ENCODE measurements at regions not wholly inside any gene's neighbourhood (a gene's known extent, or its start where the extent isn't known, plus 50 kb on each side); places are given as distances from the start of the nearest gene placed in this dataset.
"Not testable (repeated sequence)": the region's sequence is repeated elsewhere in the genome, so short reads cannot be mapped to it uniquely, and the experiment has no call there.

GRCh38 chr5:156155598-156155997 lies 171.4 kb upstream of the SGCD start:
- DNase-seq, result no peak

DNA sequence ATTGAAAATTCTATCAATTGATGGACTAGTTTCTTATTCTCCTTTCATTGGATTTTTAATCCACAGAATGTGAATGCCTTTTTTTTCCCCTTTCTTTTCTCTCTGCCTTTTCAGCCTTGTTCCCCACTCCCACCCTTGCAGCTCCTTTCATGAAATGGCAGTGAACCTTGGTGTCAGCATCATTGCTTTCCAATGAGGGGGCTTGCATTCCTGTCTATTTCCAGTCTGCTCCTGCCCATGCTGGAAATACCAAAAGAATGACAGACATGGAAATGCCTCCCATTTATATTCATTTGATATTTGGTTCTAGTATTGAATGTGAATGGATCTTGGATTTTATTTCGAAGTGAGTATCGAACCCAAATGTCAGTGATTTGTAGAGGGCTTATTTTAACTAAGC lies 162.7 kb upstream of the SGCD start:
- no peak for DNase-seq

- no peak for DNase-seq
Observed at GRCh38 chr5:156169495-156169894, 157.5 kb upstream of the SGCD start.

DNA sequence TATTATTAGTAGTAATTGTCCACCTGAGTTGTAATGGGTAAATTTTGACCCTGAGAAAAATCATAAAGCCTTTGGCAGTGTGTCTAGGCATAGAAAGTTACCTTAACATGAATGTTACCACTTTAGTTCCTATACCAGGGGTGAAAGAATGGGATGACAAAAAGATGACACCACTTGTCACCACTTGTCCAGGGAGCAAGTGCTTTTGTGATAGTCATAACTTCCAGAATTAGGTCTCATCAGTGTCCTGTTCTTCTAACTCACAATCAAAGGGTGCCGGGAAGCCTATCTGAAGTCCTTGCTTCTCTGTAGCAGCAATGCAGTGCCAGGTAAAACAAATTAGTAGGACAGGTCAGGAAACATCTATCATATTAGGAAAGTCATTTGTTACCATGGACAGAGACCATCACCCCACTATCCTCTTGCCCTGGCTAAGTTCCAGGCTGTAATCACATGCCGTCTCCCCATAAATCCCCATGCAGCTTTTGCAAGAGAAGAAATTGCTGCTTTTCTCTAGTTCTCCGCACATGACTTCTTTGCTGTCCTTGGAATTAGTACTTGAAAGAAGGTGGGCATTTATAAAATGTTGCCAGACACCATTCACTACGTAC lies 156.5 kb upstream of the SGCD start:
- no peak for DNase-seq

DNA sequence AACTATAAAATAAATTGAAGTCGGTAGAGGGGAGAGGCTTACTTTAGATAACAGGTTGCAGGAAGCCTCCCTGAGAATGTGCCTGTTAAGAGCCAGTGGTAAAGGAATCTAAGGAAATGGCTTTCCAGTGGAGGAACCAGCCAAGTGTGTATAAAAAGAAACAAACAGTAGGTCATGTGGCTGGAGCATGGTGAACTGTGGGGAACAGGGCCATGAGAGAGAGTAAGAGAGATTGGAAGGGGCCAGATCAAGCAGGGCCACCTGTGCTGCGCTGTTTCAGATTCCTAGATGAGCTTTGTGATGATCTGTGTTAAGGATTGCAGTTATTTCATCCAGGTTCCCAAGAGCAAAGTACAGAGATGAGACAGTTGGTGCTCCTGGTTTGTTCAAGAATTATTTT lies 152.7 kb upstream of the SGCD start:
- DNase-seq, result no peak

DNA sequence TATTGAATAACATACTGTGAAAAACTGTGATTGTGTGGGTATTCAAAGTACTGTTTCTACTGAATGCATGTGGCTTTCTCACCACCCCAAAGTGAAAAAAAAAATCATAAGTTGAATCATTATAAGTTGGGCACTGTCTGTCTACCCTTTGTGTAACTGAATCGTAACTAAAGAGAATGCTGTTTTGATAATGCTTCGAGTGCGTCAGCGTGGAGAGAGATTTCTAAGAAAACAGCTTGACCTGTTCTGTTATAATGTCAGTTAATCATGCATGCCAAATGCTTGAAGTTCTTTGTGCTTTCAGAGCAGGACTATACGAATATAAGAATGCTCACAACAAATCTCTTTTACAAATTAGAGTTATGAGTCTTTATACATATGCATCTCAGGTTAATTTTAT lies 148.8 kb upstream of the SGCD start:
- no peak for DNase-seq

DNA sequence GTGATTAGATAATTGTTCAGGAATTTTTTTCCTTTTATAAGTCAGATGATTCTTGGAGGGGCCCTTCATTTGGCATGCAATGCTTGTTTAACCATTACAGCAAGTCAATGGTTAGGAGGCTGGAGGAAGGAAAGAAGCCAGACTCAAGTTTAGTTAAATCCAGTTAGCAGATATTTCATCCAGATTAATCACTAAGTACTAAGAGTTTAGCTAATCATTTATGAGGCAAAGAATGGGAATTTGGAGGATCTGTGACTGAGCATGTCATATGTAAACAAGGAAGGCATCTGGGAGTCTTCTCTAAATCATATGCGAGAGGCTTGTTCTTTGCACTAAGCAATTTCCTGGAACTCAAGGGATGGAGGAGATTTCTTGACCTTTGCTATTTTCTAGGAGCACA lies 145.3 kb upstream of the SGCD start:
- DNase-seq, result no peak

- DNase-seq, result no peak
Observed at GRCh38 chr5:156182174-156182967, 144.6 kb upstream of the SGCD start.

- DNase-seq, result no peak
Observed at GRCh38 chr5:156186760-156187159, 140.2 kb upstream of the SGCD start.

DNA sequence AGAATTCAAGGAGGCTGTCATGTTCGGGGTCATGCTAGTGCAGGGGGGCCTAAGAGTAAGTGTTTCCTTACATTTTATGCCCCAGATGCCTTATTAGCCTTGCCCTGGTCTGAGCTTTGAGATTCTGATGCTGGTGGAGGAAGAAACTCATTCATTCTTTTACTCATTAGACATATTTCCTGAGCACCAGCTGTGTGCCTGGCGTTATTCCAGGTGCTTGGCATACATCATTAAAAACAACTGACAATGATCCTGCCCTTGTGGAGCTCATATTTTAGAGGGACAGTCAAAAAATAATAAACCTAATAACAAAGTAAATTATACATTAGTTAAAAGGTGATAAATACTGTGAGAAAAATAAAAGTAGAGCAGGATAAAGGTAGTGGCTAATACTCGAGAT lies 138.9 kb upstream of the SGCD start:
- no peak for DNase-seq

DNA sequence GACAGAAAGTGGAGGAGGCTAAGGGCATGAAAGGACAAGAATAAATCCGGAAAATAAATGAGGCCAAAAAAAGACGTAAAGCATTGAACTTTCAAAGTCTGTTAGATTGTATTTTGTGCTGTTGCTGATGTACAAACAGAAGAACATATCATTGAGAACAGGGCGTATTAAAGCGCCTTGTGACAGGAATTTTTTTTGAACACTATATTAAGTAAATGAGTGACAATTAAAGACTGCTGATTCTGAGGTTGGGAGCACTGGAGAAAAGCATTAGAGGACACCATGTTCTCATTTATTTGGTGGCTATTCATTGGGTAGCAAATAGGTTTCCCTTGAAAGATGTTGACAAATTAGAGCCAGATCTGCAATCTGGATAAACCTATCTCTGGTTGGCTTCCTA lies 137.3 kb upstream of the SGCD start:
- DNase-seq, result no peak

DNA sequence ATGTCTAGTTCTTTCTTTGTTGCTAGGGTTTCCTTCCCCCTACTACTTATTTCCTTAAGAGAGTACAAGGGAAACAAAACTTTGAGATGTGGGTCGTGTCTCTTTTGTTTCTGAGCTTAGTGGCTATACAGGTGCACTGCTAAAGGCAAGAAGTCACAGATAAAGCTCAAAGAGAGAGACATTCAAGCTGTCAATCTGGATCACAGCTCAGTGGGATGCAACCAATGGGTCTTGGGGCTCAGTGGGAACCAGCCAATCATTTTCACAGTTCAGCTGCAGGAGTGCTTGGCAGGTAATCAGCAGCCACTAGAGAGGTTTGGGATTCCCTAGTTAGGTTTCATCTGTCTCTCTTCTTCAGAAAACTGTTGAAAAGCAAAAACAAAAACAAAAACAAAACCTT lies 135.4 kb upstream of the SGCD start:
- DNase-seq, result no peak

- no peak for DNase-seq
Observed at GRCh38 chr5:156197042-156197635, 129.8 kb upstream of the SGCD start.

- no peak for DNase-seq
Observed at GRCh38 chr5:156199045-156199444, 127.9 kb upstream of the SGCD start.

- no peak for DNase-seq
Observed at GRCh38 chr5:156200938-156201787, 125.8 kb upstream of the SGCD start.

DNA sequence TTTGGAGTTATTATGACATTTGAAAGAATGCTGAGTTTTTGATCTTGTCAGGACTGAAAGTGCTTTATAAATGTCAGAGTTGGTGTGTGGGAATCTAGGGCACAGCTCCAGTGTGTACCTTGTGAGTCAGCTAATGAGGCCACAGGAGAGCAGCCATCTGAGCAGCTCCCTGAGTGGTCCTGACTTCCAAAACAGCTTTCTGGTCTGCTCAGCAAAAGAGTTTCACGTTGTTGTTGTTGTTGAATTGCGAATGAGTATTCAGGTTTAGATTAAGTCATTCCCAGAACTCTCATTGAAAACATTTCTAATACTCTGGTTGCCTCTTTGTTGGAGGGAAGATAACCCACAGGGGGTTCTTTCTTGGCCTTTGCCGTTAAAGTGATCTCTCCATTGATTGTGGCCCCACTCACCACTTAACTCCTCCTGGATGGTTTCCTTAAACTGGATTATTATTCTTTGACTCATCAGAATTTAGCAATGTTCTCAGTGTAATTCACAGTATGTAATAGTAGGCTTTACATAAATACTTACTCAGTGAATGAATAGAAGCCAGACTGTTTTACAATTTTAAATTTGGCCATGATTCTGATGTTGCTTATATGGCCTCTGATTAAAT lies 125.1 kb upstream of the SGCD start:
- no peak for DNase-seq

DNA sequence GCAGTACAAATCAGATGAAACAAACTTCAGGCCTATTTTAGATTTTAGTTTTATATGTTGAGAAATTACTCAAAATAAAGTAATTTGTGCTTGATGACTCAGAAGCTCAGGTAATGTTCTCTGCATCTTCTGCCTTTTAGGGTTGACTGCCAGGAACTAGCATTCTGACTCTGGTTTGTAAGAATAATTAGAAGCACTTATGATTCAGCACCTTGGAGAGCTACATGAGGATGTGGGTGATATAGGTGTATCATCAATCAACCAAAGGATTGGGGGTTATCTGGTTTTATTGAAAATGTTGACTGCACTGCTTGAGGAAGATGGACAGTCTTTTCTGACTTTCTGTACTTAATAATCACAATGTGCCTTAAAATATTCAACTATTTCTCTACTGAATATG lies 118.7 kb upstream of the SGCD start:
- no peak for DNase-seq

- DNase-seq, result no peak
Observed at GRCh38 chr5:156218367-156219158, 108.4 kb upstream of the SGCD start.

DNA sequence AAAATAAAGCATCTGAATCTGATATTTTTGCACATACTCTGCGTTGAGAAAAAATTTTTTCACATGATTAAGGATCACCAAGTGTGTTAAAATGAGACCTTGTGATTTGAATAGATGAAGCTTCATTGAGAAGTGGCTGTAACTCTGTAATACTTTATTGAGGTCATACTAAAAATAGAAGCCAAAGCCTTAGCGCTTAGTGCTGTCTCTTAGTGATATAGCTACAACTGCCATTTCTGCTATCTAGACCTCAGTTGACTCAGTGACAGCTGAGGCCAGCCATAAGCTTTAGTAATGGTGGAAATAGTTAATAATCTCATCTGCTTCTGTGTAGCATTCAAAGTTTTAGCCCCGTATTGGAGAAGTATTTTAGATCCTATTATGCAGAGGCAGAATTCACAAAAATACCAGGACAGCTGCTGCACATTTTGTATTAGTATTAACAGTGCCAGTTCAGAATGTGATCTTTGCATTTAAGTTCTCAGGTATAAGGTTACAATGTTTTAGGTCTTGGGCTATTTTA lies 107.4 kb upstream of the SGCD start:
- no peak for DNase-seq

DNA sequence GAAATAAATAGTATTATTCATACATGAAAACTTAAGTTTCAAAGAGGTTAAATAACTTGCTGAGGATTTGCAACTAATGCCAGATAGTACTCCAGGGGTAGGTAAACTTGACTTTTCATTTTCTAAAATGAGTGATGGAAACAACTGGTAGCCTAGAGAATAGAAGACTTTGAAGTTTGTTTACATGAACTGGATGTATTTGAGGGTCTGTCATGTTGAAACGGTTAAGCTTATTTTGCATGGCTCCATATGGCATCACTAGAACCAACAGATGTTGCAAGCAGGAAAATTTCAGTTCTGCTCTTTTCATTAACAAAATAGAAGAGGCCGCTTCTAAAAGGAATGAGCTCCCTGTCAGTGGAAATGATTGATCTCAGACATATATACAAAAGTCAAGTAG lies 105.1 kb upstream of the SGCD start:
- DNase-seq, result no peak

DNA sequence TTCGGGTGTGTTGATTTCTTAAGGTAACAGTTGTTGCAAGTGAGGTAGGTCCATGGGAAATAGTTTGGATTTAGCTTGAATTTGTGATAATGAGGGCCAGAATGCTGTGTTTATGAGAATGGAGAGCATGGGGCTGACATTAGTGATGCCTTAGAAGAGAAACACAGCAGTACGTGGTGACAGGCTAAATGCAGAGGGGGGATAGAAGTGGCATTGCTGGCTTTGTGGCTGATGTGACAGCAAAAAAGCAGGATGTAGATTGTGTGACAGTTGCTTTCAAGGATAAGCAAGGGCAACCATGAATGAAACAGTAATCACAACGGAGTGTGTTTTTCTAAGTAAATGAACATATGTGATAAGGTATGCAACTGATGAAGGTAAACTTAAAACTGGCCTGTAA lies 103.4 kb upstream of the SGCD start:
- no peak for DNase-seq

DNA sequence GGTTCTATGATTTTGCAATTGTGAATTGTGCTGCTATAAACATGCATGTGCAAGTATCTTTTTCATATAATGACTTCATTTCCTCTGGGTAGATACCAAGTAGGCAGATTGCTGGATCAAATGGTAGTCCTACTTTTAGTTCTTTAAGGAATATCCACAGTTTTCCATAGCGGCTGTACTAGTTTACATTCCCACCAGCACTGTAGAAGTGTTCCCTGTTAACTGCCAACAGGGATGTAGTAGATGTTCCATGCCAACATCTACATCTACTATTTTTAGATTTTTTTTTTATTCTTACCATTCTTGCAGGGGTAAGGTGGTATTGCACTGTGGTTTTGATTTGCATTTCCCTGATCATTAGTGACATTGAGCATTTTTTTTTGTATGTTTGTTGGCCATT lies 100.5 kb upstream of the SGCD start:
- not testable (repeated sequence) for DNase-seq

Measured in activated gamma-delta T cell (primary cell).